K562 (cell line): ENCODE measurements at regions not wholly inside any gene's neighbourhood (a gene's known extent, or its start where the extent isn't known, plus 50 kb on each side); places are given as distances from the start of the nearest gene placed in this dataset.

Experiments used
- ATAC-seq: fragments of 200-7000 bp; cut with Tn5 transposase; 3 replicates; pipeline ENCODE4 v1.9.1; 2020; ENCODE audit warnings: moderate library complexity
- BruUV-seq: library from RNA; stranded (reverse); fragments of 400-500 nt; replicated peaks from 2 replicates; lab custom pipeline; 2021; lab: Mats Ljungman, UMichigan
- CTCF ChIA-PET: fragments of 300-600 bp; formaldehyde crosslinking; extraction: SDS; loops from one replicate; lab custom pipeline; 2021; ENCODE audit warnings: low intra/inter-chr PET ratio; lab: Yijun Ruan, JAX
- POLR2A ChIA-PET: fragments of 300-600, 350-650 bp; sonication (Branson Sonifier 250); formaldehyde crosslinking; extraction: SDS; loops from one replicate; lab custom pipeline; 2021; ENCODE audit warnings: antibody characterized with exemption, inconsistent platforms; lab: Yijun Ruan, JAX
- DNase-seq, 4 experiments: peaks; one replicate each; pipeline versions ENCODE4 v3.0.0 to v3.0.0-alpha.2; 2011 to 2018; ENCODE audit warnings: low spot score in 3 of 4, mixed read lengths in 3 of 4; ENCODE audit errors: extremely low read depth in 1 of 4
- FAIRE-seq: peaks from 2 replicates; lab custom pipeline; 2011; peaks lifted over from hg19 to GRCh38; lab: Jason Lieb, UNC
- H2AFZ ChIP-seq: 2 replicates; pipeline ENCODE4 v1.6.0; 2011; ENCODE audit warnings: low read depth, low read length, control low read depth, inconsistent platforms
- H3K27ac ChIP-seq: fragments of 200-600 bp; 3 replicates; pipeline ENCODE4 v1.8.0; 2011; ENCODE audit warnings: low read depth, mild to moderate bottlenecking, control low read depth, inconsistent platforms, low read length, moderate library complexity, mixed read lengths; ENCODE audit errors: extremely low read depth
- H3K27me3 ChIP-seq, 2 experiments: fragments of 300-600 bp in 1 of 2; 2 replicates in 1 of 2; 3 replicates in 1 of 2; pipeline versions ENCODE4 v1.6.0 to v1.8.0; 2011; ENCODE audit warnings: inconsistent platforms in 2 of 2, low read length in 2 of 2, mild to moderate bottlenecking in 1 of 2, mixed read lengths in 1 of 2, moderate library complexity in 1 of 2; ENCODE audit not compliant: control insufficient read depth in 2 of 2, insufficient read depth in 2 of 2
- H3K36me3 ChIP-seq: fragments of 300-600 bp; 3 replicates; pipeline ENCODE4 v1.8.0; 2011; ENCODE audit warnings: mild to moderate bottlenecking, low read length, inconsistent platforms; ENCODE audit not compliant: control insufficient read depth, insufficient read depth
- H3K4me1 ChIP-seq, 2 experiments: fragments of 200-600 bp in 1 of 2; replicated peaks in 1 of 2; 2 replicates in 1 of 2; 3 replicates in 1 of 2; pipeline versions ENCODE4 v1.5.1 to v1.8.0; 2011; ENCODE audit warnings: inconsistent platforms in 2 of 2, low read length in 2 of 2, mild to moderate bottlenecking in 1 of 2, mixed read lengths in 1 of 2, moderate library complexity in 1 of 2; ENCODE audit not compliant: control insufficient read depth in 2 of 2, insufficient read depth in 2 of 2
- H3K4me2 ChIP-seq: 2 replicates; pipeline ENCODE4 v1.6.1; 2011; ENCODE audit warnings: low read length, control low read depth, inconsistent platforms, mixed read lengths; ENCODE audit not compliant: insufficient read depth
- H3K4me3 ChIP-seq: fragments of 200-600 bp; sonication (generic), shearing (Covaris generic); 2 replicates; pipeline ENCODE4 v1.5.1; 2016; ENCODE audit warnings: control low read depth, inconsistent platforms
- H3K79me2 ChIP-seq: fragments of 200-600 bp; 3 replicates; pipeline ENCODE4 v1.8.0; 2011; ENCODE audit warnings: low read length, inconsistent platforms; ENCODE audit not compliant: control insufficient read depth, insufficient read depth
- H3K9ac ChIP-seq, 2 experiments: 2 replicates each; pipeline versions ENCODE4 v1.6.0 to v1.6.1; 2011; ENCODE audit warnings: low read depth in 2 of 2, low read length in 2 of 2, control low read depth in 1 of 2, inconsistent platforms in 1 of 2, mild to moderate bottlenecking in 1 of 2, mixed read lengths in 1 of 2; ENCODE audit not compliant: insufficient read depth in 1 of 2
- H3K9me1 ChIP-seq: one replicate; pipeline ENCODE4 v1.6.0; 2011; ENCODE audit warnings: inconsistent platforms, mild to moderate bottlenecking, low read length, moderate library complexity; ENCODE audit not compliant: control insufficient read depth, insufficient read depth
- H3K9me3 ChIP-seq: replicated peaks from 2 replicates; pipeline ENCODE4 v1.5.1; 2011; ENCODE audit warnings: low read depth, low read length, inconsistent platforms; ENCODE audit not compliant: control insufficient read depth, insufficient read depth
- H4K20me1 ChIP-seq: replicated peaks from 2 replicates; pipeline ENCODE4 v1.6.1; 2011; ENCODE audit warnings: low read length, inconsistent platforms, mixed read lengths; ENCODE audit not compliant: control insufficient read depth, insufficient read depth
- ESRRB ChIP-seq: fragments of 250-450 bp; sonication (Bioruptor Pico); IDR thresholded peaks from 2 replicates; pipeline ENCODE4 v1.5.0; 2020; ENCODE audit warnings: mild to moderate bottlenecking, moderate library complexity, borderline replicate concordance
- GATAD2A ChIP-seq: fragments of 450-650 bp; IDR thresholded peaks from 2 replicates; pipeline ENCODE4 v1.6.1; 2017
- IRF2 ChIP-seq: sonication (generic); formaldehyde crosslinking; IDR thresholded peaks from 2 replicates; pipeline ENCODE4 v1.8.1; 2022; ENCODE audit warnings: mild to moderate bottlenecking, missing genetic modification reagents
- MBD2 ChIP-seq: sonication (generic); IDR thresholded peaks from 2 replicates; pipeline ENCODE4 v1.6.1; 2016; ENCODE audit warnings: low read depth, borderline replicate concordance
- RNF2 ChIP-seq: sonication (generic); IDR thresholded peaks from 2 replicates; pipeline ENCODE4 v1.6.1; 2016
- ZNF197 ChIP-seq: fragments of 200-800 bp; sonication (Bioruptor generic); IDR thresholded peaks from 2 replicates; pipeline ENCODE4 v1.6.1; 2016; ENCODE audit warnings: low read depth, missing genetic modification characterization, missing compliant biosample characterization
- WGBS: fragments of 100-300 bp; shearing (Covaris generic); methylation state at CpG from one replicate; pipeline ENCODE4 v1.1.6; 2016; ENCODE audit warnings: low coverage, mixed read lengths; ENCODE audit not compliant: insufficient coverage; ENCODE audit errors: missing lambda C conversion rate; 5-methylcytosine and 5-hydroxymethylcytosine counted together
- in situ Hi-C: fragments of 300-500 bp; cut with MboI; formaldehyde crosslinking; loops from 4 replicates; pipeline ENCODE4 v1.15.0; 2018; ENCODE audit warnings: inconsistent platforms, mixed read lengths
- intact Hi-C: fragments of 100-400 bp; cut with micrococcal nuclease; formaldehyde crosslinking; loops from 2 replicates; pipeline ENCODE4 v1.14.2; 2022
- TF ChIP-seq, protein P1 (sequence below): fragments of 250-450 bp; sonication (Bioruptor Pico); IDR thresholded peaks from 2 replicates; pipeline ENCODE4 v1.5.0; 2022; ENCODE audit warnings: mild to moderate bottlenecking
- TF ChIP-seq, protein P2 (sequence below): fragments of 250-450 bp; sonication (Bioruptor Pico); IDR thresholded peaks from 2 replicates; pipeline ENCODE4 v1.5.0; 2020; ENCODE audit warnings: mild to moderate bottlenecking
- TF ChIP-seq, protein P3 (sequence below): sonication (generic); formaldehyde crosslinking; IDR thresholded peaks from 2 replicates; pipeline ENCODE4 v1.8.0; 2022; ENCODE audit warnings: mild to moderate bottlenecking, missing genetic modification reagents
- TF ChIP-seq, protein P4 (sequence below): fragments of 450-650 bp; IDR thresholded peaks from 2 replicates; pipeline ENCODE4 v1.6.1; 2016; ENCODE audit warnings: low read depth

DNA sequence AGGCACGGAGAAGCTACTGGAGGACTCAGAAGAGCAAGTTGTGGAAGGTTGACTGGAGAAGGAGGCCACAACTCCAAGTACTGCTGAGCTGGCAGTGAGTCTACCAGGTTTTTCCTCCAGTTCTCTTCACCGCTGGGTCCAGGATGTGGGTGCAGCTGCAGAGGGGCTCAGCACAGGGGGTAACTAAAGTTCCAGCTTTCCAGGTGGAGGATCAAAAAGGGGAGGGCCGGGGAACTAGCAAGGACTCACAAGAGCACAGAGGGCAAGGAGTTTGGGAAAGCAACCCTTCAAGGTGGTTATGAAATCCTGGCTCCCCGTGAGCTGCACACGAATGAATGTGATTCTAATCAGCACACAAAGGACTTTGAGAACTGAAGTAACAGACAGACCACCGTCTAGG, 194.2 kb upstream of the GMDS start:
- DNase-seq (no peak), ATAC-seq (no peak), FAIRE-seq (no peak)
- Histone ChIP-seq H3K4me3 (no peak overlapping the region), H3K4me2 (no peak overlapping the region), H3K9ac (no peak overlapping the region), H3K27ac (no peak overlapping the region), H3K27me3 (peaks cover 30 to 36% of the 10 kb centered on the region in 2 experiments), H2AFZ (no peak overlapping the region), H3K9me1 (no peaks in the 10 kb centered on the region), H4K20me1 (no peaks in the 10 kb centered on the region), H3K36me3 (no peaks in the 10 kb centered on the region), H3K4me1 (no peaks in the 10 kb centered on the region), H3K79me2 (no peaks in the 10 kb centered on the region), H3K9me3 (no peaks in the 10 kb centered on the region)
- no peak for TF ChIP-seq GATAD2A
- TF ChIP-seq ESRRB, result no peak
- TF ChIP-seq IRF2, result no peak
- TF ChIP-seq ZNF197 (CRISPR knock-in tag), result no peak
- TF ChIP-seq RNF2, result no peak
- TF ChIP-seq, protein P1, sequence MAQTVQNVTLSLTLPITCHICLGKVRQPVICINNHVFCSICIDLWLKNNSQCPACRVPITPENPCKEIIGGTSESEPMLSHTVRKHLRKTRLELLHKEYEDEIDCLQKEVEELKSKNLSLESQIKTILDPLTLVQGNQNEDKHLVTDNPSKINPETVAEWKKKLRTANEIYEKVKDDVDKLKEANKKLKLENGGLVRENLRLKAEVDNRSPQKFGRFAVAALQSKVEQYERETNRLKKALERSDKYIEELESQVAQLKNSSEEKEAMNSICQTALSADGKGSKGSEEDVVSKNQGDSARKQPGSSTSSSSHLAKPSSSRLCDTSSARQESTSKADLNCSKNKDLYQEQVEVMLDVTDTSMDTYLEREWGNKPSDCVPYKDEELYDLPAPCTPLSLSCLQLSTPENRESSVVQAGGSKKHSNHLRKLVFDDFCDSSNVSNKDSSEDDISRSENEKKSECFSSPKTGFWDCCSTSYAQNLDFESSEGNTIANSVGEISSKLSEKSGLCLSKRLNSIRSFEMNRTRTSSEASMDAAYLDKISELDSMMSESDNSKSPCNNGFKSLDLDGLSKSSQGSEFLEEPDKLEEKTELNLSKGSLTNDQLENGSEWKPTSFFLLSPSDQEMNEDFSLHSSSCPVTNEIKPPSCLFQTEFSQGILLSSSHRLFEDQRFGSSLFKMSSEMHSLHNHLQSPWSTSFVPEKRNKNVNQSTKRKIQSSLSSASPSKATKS (CRISPR knock-in tag), result no peak
- TF ChIP-seq, protein P2, sequence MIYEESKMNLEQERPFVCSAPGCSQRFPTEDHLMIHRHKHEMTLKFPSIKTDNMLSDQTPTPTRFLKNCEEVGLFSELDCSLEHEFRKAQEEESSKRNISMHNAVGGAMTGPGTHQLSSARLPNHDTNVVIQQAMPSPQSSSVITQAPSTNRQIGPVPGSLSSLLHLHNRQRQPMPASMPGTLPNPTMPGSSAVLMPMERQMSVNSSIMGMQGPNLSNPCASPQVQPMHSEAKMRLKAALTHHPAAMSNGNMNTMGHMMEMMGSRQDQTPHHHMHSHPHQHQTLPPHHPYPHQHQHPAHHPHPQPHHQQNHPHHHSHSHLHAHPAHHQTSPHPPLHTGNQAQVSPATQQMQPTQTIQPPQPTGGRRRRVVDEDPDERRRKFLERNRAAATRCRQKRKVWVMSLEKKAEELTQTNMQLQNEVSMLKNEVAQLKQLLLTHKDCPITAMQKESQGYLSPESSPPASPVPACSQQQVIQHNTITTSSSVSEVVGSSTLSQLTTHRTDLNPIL (CRISPR knock-in tag), result no peak
- TF ChIP-seq MBD2, result no peak
- TF ChIP-seq, protein P3, sequence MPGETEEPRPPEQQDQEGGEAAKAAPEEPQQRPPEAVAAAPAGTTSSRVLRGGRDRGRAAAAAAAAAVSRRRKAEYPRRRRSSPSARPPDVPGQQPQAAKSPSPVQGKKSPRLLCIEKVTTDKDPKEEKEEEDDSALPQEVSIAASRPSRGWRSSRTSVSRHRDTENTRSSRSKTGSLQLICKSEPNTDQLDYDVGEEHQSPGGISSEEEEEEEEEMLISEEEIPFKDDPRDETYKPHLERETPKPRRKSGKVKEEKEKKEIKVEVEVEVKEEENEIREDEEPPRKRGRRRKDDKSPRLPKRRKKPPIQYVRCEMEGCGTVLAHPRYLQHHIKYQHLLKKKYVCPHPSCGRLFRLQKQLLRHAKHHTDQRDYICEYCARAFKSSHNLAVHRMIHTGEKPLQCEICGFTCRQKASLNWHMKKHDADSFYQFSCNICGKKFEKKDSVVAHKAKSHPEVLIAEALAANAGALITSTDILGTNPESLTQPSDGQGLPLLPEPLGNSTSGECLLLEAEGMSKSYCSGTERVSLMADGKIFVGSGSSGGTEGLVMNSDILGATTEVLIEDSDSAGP, result no peak
- TF ChIP-seq, protein P4, sequence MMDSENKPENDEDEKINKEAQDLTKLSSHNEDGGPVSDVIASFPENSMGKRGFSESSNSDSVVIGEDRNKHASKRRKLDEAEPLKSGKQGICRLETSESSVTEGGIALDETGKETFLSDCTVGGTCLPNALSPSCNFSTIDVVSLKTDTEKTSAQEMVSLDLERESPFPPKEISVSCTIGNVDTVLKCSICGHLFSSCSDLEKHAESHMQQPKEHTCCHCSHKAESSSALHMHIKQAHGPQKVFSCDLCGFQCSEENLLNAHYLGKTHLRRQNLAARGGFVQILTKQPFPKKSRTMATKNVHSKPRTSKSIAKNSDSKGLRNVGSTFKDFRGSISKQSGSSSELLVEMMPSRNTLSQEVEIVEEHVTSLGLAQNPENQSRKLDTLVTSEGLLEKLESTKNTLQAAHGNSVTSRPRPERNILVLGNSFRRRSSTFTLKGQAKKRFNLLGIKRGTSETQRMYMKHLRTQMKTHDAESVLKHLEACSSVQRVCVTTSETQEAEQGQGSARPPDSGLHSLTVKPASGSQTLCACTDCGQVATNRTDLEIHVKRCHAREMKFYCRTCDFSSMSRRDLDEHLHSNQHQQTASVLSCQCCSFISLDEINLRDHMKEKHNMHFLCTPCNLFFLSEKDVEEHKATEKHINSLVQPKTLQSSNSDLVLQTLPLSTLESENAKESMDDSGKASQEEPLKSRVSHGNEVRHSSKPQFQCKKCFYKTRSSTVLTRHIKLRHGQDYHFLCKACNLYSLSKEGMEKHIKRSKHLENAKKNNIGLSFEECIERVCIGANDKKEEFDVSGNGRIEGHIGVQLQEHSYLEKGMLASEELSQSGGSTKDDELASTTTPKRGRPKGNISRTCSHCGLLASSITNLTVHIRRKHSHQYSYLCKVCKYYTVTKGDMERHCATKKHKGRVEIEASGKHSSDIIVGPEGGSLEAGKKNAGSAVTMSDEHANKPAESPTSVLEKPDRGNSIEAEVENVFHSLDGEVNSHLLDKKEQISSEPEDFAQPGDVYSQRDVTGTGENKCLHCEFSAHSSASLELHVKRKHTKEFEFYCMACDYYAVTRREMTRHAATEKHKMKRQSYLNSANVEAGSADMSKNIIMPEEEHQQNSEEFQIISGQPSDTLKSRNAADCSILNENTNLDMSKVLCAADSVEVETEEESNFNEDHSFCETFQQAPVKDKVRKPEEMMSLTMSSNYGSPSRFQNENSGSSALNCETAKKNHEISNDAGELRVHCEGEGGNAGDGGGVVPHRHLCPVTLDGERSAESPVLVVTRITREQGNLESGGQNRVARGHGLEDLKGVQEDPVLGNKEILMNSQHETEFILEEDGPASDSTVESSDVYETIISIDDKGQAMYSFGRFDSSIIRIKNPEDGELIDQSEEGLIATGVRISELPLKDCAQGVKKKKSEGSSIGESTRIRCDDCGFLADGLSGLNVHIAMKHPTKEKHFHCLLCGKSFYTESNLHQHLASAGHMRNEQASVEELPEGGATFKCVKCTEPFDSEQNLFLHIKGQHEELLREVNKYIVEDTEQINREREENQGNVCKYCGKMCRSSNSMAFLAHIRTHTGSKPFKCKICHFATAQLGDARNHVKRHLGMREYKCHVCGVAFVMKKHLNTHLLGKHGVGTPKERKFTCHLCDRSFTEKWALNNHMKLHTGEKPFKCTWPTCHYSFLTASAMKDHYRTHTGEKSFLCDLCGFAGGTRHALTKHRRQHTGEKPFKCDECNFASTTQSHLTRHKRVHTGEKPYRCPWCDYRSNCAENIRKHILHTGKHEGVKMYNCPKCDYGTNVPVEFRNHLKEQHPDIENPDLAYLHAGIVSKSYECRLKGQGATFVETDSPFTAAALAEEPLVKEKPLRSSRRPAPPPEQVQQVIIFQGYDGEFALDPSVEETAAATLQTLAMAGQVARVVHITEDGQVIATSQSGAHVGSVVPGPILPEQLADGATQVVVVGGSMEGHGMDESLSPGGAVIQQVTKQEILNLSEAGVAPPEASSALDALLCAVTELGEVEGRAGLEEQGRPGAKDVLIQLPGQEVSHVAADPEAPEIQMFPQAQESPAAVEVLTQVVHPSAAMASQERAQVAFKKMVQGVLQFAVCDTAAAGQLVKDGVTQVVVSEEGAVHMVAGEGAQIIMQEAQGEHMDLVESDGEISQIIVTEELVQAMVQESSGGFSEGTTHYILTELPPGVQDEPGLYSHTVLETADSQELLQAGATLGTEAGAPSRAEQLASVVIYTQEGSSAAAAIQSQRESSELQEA, result no peak
- in situ Hi-C loops (no loop called here), intact Hi-C loops (no loop called here)
- CTCF ChIA-PET, result no interaction called here
- WGBS, result under 1% methylated on average over 6 of the region's 6 CpGs
- BruUV-seq, result no TSS peak
- POLR2A ChIA-PET, result no interaction called here
